HG03045 (cell line): ENCODE measurements at regions not wholly inside any gene's neighbourhood (a gene's known extent, or its start where the extent isn't known, plus 50 kb on each side); places are given as distances from the start of the nearest gene placed in this dataset.

Source experiments
- ATAC-seq: cut with Tn5 transposase; IDR thresholded peaks from one replicate; pipeline ENCODE4 v1.9.1; 2021; ENCODE audit warnings: mild to moderate bottlenecking, moderate library complexity; ENCODE audit not compliant: unreplicated experiment

GRCh38 chr6:98782772-98783171 is 51.6 kb upstream of the POU3F2 start:
- ATAC-seq: no peak

GRCh38 chr6:98783578-98783977 is 50.8 kb upstream of the POU3F2 start:
- ATAC-seq: no peak
